ENCODE measurements at regions not wholly inside any gene's neighbourhood (a gene's known extent, or its start where the extent isn't known, plus 50 kb on each side); places are given as distances from the start of the nearest gene placed in this dataset.

GRCh38 chr13:67833564-67833963, 603.4 kb upstream of the PCDH9 start:
- ATAC-seq (no peak), DNase-seq (ENCODE audit: low read depth, low spot score) (no peak)
- no peak for TF ChIP-seq CTCF (IDR thresholded peaks at IDR 0.05)
- no peak for TF ChIP-seq TCF7L2 (IDR thresholded peaks at IDR 0.05; ENCODE audit: low read depth, low read length)
- no peak for TF ChIP-seq POLR2AphosphoS5 (IDR thresholded peaks at IDR 0.05; ENCODE audit: low read depth, low read length)
- no peak for TF ChIP-seq SIN3A (IDR thresholded peaks at IDR 0.05; ENCODE audit: borderline replicate concordance, insufficient read depth, low read depth, low read length)
- no peak for TF ChIP-seq REST (IDR thresholded peaks at IDR 0.05; ENCODE audit: insufficient read depth in 1 of 2, low read depth in 2 of 2, low read length in 1 of 2)
- ChIA-PET CTCF (no interaction called here), POLR2A (no interaction called here)
- no peaks in the 10 kb centered on the region for H3K4me1 ChIP-seq (ENCODE audit: control insufficient read depth, insufficient read depth, low read length)
- H3K27ac ChIP-seq (ENCODE audit: low read length), result no peak overlapping the region
- no peaks in the 10 kb centered on the region for H3K27me3 ChIP-seq (ENCODE audit: control insufficient read depth, insufficient read depth, low read length)
- no peaks in the 10 kb centered on the region for H3K9me3 ChIP-seq (ENCODE audit: control insufficient read depth, insufficient read depth, low read depth, low read length)
- intact Hi-C loops (cut with micrococcal nuclease; ENCODE audit: unreplicated experiment), result no loop called here
- BruUV-seq (replicated peaks), result no TSS peak
- no peaks in the 10 kb centered on the region for H3K36me3 ChIP-seq (ENCODE audit: control insufficient read depth, insufficient read depth, low read length)
- in situ Hi-C loops (cut with HindIII; ENCODE audit: low pct_unique_long_range_greater_than_20kb, low sequenced_read_pairs), result no loop called here
- no peak overlapping the region for H3K4me3 ChIP-seq (ENCODE audit: low read depth in 2 of 2, low read length in 2 of 2)

- no TSS peak for BruUV-seq (replicated peaks)
- Histone ChIP-seq H3K27ac (ENCODE audit: low read length) (no peak overlapping the region), H3K4me3 (ENCODE audit: low read depth in 2 of 2, low read length in 2 of 2) (no peak overlapping the region), H3K4me1 (ENCODE audit: control insufficient read depth, insufficient read depth, low read length) (no peaks in the 10 kb centered on the region), H3K27me3 (ENCODE audit: control insufficient read depth, insufficient read depth, low read length) (no peaks in the 10 kb centered on the region), H3K9me3 (ENCODE audit: control insufficient read depth, insufficient read depth, low read depth, low read length) (no peaks in the 10 kb centered on the region), H3K36me3 (ENCODE audit: control insufficient read depth, insufficient read depth, low read length) (no peaks in the 10 kb centered on the region)
- no peak for ATAC-seq
- no peak for TF ChIP-seq TCF7L2 (IDR thresholded peaks at IDR 0.05; ENCODE audit: low read depth, low read length)
- TF ChIP-seq POLR2AphosphoS5 (IDR thresholded peaks at IDR 0.05; ENCODE audit: low read depth, low read length), result no peak
- TF ChIP-seq SIN3A (IDR thresholded peaks at IDR 0.05; ENCODE audit: borderline replicate concordance, insufficient read depth, low read depth, low read length), result no peak
- TF ChIP-seq REST (IDR thresholded peaks at IDR 0.05; ENCODE audit: insufficient read depth in 1 of 2, low read depth in 2 of 2, low read length in 1 of 2), result no peak
- no peak for TF ChIP-seq CTCF (IDR thresholded peaks at IDR 0.05)
- intact Hi-C loops (cut with micrococcal nuclease; ENCODE audit: unreplicated experiment), result no loop called here
- in situ Hi-C loops (cut with HindIII; ENCODE audit: low pct_unique_long_range_greater_than_20kb, low sequenced_read_pairs), result no loop called here
- ChIA-PET POLR2A (no interaction called here), CTCF (no interaction called here)
- no peak for DNase-seq (ENCODE audit: low read depth, low spot score)
Observed at GRCh38 chr13:67829641-67830040, 599.5 kb upstream of the PCDH9 start.
